ENCODE measurements at regions not wholly inside any gene's neighbourhood (a gene's known extent, or its start where the extent isn't known, plus 50 kb on each side); places are given as distances from the start of the nearest gene placed in this dataset.

DNA sequence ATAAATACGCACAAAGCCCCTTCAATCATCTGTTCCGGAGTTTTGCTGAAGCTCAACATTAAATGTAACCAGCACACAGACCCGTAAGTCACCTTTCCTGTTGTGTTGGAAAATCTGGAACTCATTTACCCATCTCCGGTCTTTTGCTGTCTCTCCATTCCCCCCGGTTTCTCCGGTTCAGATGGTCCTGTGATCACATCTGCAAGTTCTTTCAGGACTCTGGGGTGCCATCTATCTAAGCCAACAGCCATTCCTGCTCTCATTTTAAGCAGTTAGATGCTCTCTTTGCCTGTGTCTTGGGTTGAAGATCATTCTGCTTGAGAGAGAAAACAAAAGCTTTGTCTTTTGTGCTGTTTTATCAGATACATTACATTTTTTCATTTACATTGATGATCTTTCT lies 91.7 kb upstream of the TGIF1 start:
- ChIA-PET CTCF (no interaction called here), POLR2A (ENCODE audit: unreplicated experiment) (no interaction called here)
- BruUV-seq (replicated peaks): no TSS peak
- TF ChIP-seq CHD1 (IDR thresholded peaks at IDR 0.05; ENCODE audit: low read depth, low read length): no peak
- no peak for TF ChIP-seq POLR2A (IDR thresholded peaks at IDR 0.05; ENCODE audit: low read depth, low read length)
- TF ChIP-seq, protein P1, sequence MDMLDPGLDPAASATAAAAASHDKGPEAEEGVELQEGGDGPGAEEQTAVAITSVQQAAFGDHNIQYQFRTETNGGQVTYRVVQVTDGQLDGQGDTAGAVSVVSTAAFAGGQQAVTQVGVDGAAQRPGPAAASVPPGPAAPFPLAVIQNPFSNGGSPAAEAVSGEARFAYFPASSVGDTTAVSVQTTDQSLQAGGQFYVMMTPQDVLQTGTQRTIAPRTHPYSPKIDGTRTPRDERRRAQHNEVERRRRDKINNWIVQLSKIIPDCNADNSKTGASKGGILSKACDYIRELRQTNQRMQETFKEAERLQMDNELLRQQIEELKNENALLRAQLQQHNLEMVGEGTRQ (IDR thresholded peaks at IDR 0.05; ENCODE audit: low read depth, low read length): no peak
- TF ChIP-seq CEBPB (IDR thresholded peaks at IDR 0.05; ENCODE audit: low read depth, low read length): no peak
- TF ChIP-seq, protein P2, sequence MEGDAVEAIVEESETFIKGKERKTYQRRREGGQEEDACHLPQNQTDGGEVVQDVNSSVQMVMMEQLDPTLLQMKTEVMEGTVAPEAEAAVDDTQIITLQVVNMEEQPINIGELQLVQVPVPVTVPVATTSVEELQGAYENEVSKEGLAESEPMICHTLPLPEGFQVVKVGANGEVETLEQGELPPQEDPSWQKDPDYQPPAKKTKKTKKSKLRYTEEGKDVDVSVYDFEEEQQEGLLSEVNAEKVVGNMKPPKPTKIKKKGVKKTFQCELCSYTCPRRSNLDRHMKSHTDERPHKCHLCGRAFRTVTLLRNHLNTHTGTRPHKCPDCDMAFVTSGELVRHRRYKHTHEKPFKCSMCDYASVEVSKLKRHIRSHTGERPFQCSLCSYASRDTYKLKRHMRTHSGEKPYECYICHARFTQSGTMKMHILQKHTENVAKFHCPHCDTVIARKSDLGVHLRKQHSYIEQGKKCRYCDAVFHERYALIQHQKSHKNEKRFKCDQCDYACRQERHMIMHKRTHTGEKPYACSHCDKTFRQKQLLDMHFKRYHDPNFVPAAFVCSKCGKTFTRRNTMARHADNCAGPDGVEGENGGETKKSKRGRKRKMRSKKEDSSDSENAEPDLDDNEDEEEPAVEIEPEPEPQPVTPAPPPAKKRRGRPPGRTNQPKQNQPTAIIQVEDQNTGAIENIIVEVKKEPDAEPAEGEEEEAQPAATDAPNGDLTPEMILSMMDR (conservative IDR thresholded peaks at IDR 0.05; ENCODE audit: low read depth, low read length): no peak
- no peak for TF ChIP-seq MAFK (IDR thresholded peaks at IDR 0.05; ENCODE audit: low read depth, low read length)
- no peak for TF ChIP-seq SMC3 (IDR thresholded peaks at IDR 0.05; ENCODE audit: low read depth, low read length)
- no peak for TF ChIP-seq MXI1 (IDR thresholded peaks at IDR 0.05; ENCODE audit: borderline replicate concordance, low read depth, low read length)
- no peak for TF ChIP-seq FOS (IDR thresholded peaks at IDR 0.05; ENCODE audit: low read depth, low read length)
- TF ChIP-seq NFE2L2 (IDR thresholded peaks at IDR 0.05; ENCODE audit: low read depth, low read length): no peak
- no peak for TF ChIP-seq RFX5 (IDR thresholded peaks at IDR 0.05; ENCODE audit: low read depth, low read length)
- no peak for TF ChIP-seq RAD21 (IDR thresholded peaks at IDR 0.05; ENCODE audit: low read length)
- TF ChIP-seq BHLHE40 (IDR thresholded peaks at IDR 0.05; ENCODE audit: low read depth, low read length): no peak
- no peak for TF ChIP-seq MAZ (IDR thresholded peaks at IDR 0.05; ENCODE audit: borderline replicate concordance, low read depth, low read length)
- TF ChIP-seq, protein P3, sequence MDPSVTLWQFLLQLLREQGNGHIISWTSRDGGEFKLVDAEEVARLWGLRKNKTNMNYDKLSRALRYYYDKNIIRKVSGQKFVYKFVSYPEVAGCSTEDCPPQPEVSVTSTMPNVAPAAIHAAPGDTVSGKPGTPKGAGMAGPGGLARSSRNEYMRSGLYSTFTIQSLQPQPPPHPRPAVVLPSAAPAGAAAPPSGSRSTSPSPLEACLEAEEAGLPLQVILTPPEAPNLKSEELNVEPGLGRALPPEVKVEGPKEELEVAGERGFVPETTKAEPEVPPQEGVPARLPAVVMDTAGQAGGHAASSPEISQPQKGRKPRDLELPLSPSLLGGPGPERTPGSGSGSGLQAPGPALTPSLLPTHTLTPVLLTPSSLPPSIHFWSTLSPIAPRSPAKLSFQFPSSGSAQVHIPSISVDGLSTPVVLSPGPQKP (IDR thresholded peaks at IDR 0.05; ENCODE audit: borderline replicate concordance, low read depth, low read length): no peak
- no peak for TF ChIP-seq RCOR1 (IDR thresholded peaks at IDR 0.05; ENCODE audit: insufficient replicate concordance, low read length)
- Histone ChIP-seq H3K18ac (ENCODE audit: low read depth, low read length) (no peak overlapping the region), H4K8ac (ENCODE audit: low read depth in 2 of 2, low read length in 2 of 2) (no peak overlapping the region), H3K14ac (replicated peaks; ENCODE audit: low read depth, low read length) (no peak overlapping the region), H3K4me1 (ENCODE audit: control insufficient read depth, insufficient read depth, low read length) (no peaks in the 10 kb centered on the region), H3K27me3 (ENCODE audit: control insufficient read depth, insufficient read depth, low read length) (no peaks in the 10 kb centered on the region), H3K23ac (ENCODE audit: low read depth, low read length) (no peak overlapping the region), H4K5ac (ENCODE audit: low read depth, low read length) (no peak overlapping the region), H3K79me1 (ENCODE audit: low read depth in 1 of 2, low read length in 2 of 2) (no peaks in the 10 kb centered on the region), H4K91ac (ENCODE audit: insufficient read depth, low read depth, low read length) (no peak overlapping the region), H3K36me3 (ENCODE audit: control insufficient read depth, insufficient read depth, low read length) (no peaks in the 10 kb centered on the region), H3K4me3 (ENCODE audit: insufficient read depth, low read depth, low read length) (no peak overlapping the region), H3K27ac (ENCODE audit: insufficient read depth, low read length) (no peak overlapping the region), H4K20me1 (ENCODE audit: insufficient read depth, low read length) (no peaks in the 10 kb centered on the region), H3K4me2 (ENCODE audit: low read depth, low read length) (no peak overlapping the region), H2BK20ac (ENCODE audit: low read depth, low read length) (no peak overlapping the region), H3K9ac (ENCODE audit: low read depth, low read length) (no peak overlapping the region), H2BK120ac (ENCODE audit: low read depth, low read length) (no peak overlapping the region), H2AK9ac (replicated peaks; ENCODE audit: low read depth, low read length, poor library complexity) (no peak overlapping the region), H2AFZ (replicated peaks; ENCODE audit: low read length, poor library complexity) (no peak overlapping the region), H3K56ac (ENCODE audit: extremely low read depth, insufficient read depth, low read length) (no peak overlapping the region), H2BK5ac (ENCODE audit: low read depth, low read length, poor library complexity, severe bottlenecking) (no peak overlapping the region), H3K9me1 (ENCODE audit: insufficient read depth, low read length) (no peaks in the 10 kb centered on the region), H3K4ac (ENCODE audit: low read depth, low read length) (no peak overlapping the region), H2AK5ac (ENCODE audit: low read depth, low read length) (no peak overlapping the region), H3K9me3 (ENCODE audit: control insufficient read depth, insufficient read depth, low read length) (no peaks in the 10 kb centered on the region), H2BK15ac (ENCODE audit: low read depth, low read length) (no peak overlapping the region)
- in situ Hi-C loops (cut with MboI; ENCODE audit: low sequenced_read_pairs): no loop called here
- WGBS, 2 experiments (ENCODE audit: extremely low coverage in 2 of 2, insufficient read length in 1 of 2): 80% methylated on average over 1 of the region's 6 CpGs; no CpG with 5 or more reads in 1 of the 2 experiments
- ATAC-seq (ENCODE audit: low read depth): no peak
- DNase-seq: no peak
- dilution Hi-C loops (cut with HindIII; ENCODE audit: low sequenced_read_pairs, unreplicated experiment): no loop called here
- intact Hi-C loops (cut with micrococcal nuclease): no loop called here

Measured in IMR-90 (cell line).